ENCODE measurements at regions not wholly inside any gene's neighbourhood (a gene's known extent, or its start where the extent isn't known, plus 50 kb on each side); places are given as distances from the start of the nearest gene placed in this dataset.

DNA sequence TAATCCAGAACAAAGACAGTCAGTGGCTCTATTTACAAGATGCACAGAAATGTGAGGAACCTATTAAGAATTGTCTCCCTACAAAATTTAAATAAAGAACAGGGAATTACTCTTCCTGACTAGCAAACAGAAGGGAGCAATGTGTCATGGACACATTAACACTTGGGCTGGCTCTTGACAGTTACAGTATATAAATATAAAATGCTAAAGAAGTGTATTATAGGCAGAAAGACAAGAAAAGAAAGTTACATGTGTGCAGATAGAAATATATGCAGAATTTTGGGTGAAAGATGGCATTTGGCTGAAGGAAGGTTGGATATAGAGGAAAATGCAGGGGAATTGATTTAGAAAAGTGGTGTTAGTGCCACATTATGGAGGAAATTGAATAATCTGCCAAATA, 2257.1 kb upstream of the ACO1 start:
- no peaks in the 10 kb centered on the region for H3K4me1 ChIP-seq (ENCODE audit: control insufficient read depth, extremely low read depth, insufficient read depth, low read length)
- POLR2A ChIA-PET = no interaction called here
- TF ChIP-seq, protein P1, sequence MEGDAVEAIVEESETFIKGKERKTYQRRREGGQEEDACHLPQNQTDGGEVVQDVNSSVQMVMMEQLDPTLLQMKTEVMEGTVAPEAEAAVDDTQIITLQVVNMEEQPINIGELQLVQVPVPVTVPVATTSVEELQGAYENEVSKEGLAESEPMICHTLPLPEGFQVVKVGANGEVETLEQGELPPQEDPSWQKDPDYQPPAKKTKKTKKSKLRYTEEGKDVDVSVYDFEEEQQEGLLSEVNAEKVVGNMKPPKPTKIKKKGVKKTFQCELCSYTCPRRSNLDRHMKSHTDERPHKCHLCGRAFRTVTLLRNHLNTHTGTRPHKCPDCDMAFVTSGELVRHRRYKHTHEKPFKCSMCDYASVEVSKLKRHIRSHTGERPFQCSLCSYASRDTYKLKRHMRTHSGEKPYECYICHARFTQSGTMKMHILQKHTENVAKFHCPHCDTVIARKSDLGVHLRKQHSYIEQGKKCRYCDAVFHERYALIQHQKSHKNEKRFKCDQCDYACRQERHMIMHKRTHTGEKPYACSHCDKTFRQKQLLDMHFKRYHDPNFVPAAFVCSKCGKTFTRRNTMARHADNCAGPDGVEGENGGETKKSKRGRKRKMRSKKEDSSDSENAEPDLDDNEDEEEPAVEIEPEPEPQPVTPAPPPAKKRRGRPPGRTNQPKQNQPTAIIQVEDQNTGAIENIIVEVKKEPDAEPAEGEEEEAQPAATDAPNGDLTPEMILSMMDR (IDR thresholded peaks at IDR 0.05; ENCODE audit: extremely low read depth in 1 of 2, insufficient read depth in 1 of 2, low read depth in 1 of 2, low read length in 2 of 2) = no peak
- TF ChIP-seq EZH2 (IDR thresholded peaks at IDR 0.05; ENCODE audit: borderline replicate concordance, low read depth, low read length, severe bottlenecking) (no peak), POLR2AphosphoS5 (IDR thresholded peaks at IDR 0.05; ENCODE audit: insufficient read depth, low read depth, low read length) (no peak), POLR2A (IDR thresholded peaks at IDR 0.05; ENCODE audit: low read depth, low read length) (no peak), FOS (IDR thresholded peaks at IDR 0.05; ENCODE audit: borderline replicate concordance, insufficient read depth, low read length) (no peak), JUN (IDR thresholded peaks at IDR 0.05; ENCODE audit: borderline replicate concordance, insufficient read depth, insufficient read length, low read depth) (no peak), MYC (IDR thresholded peaks at IDR 0.05; ENCODE audit: low read depth, low read length) (no peak), GATA2 (IDR thresholded peaks at IDR 0.05; ENCODE audit: insufficient read depth, insufficient read length, low read depth, low read length) (no peak)
- TF ChIP-seq, protein P2, sequence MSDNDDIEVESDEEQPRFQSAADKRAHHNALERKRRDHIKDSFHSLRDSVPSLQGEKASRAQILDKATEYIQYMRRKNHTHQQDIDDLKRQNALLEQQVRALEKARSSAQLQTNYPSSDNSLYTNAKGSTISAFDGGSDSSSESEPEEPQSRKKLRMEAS (IDR thresholded peaks at IDR 0.05; ENCODE audit: insufficient read depth, insufficient read length) = no peak
- H3K4me3 ChIP-seq (replicated peaks in 1 of 3; ENCODE audit: insufficient read depth in 1 of 3, low read depth in 1 of 3, low read length in 3 of 3) = no peak overlapping the region
- DNase-seq (ENCODE audit: low read depth, low spot score) (no peak), FAIRE-seq (no peak)
- dilution Hi-C loops (cut with MboI; ENCODE audit: extremely low pct_ligation_motif_present, low sequenced_read_pairs) (no loop called here), intact Hi-C loops (cut with micrococcal nuclease) (no loop called here)
- H3K9me3 ChIP-seq (replicated peaks; ENCODE audit: control insufficient read depth, insufficient read depth, low read length) = no peaks in the 10 kb centered on the region
- no peaks in the 10 kb centered on the region for H3K79me2 ChIP-seq (ENCODE audit: control insufficient read depth, insufficient read depth, low read length)
- H3K9ac ChIP-seq (replicated peaks; ENCODE audit: extremely low read depth, insufficient read depth, low read length) = no peak overlapping the region
- CTCF ChIA-PET = no interaction called here
- no TSS peak for BruUV-seq (replicated peaks)
- no peak overlapping the region for H3K27ac ChIP-seq (ENCODE audit: insufficient read depth, low read depth, low read length)
- no peak overlapping the region for H3K4me2 ChIP-seq (ENCODE audit: insufficient read depth, low read length)
- H2AFZ ChIP-seq (ENCODE audit: low read depth, low read length) = no peak overlapping the region
- H3K27me3 ChIP-seq (ENCODE audit: control insufficient read depth in 2 of 2, insufficient read depth in 2 of 2, low read length in 2 of 2) = no peaks in the 10 kb centered on the region
- no peaks in the 10 kb centered on the region for H3K36me3 ChIP-seq (ENCODE audit: control insufficient read depth in 2 of 2, extremely low read depth in 1 of 2, insufficient read depth in 2 of 2, low read length in 2 of 2)
- no peaks in the 10 kb centered on the region for H3K9me1 ChIP-seq (replicated peaks; ENCODE audit: control insufficient read depth, extremely low read depth, insufficient read depth, low read length)
- no peaks in the 10 kb centered on the region for H4K20me1 ChIP-seq (replicated peaks; ENCODE audit: control insufficient read depth, extremely low read depth, insufficient read depth, low read length)
